Caco-2 (cell line): ENCODE measurements at regions not wholly inside any gene's neighbourhood (a gene's known extent, or its start where the extent isn't known, plus 50 kb on each side); places are given as distances from the start of the nearest gene placed in this dataset.

Experiments used
- BruUV-seq: library from RNA; stranded (reverse); fragments of 400-500 nt; replicated peaks from 2 replicates; lab custom pipeline; 2021; lab: Mats Ljungman, UMichigan
- CTCF ChIA-PET: fragments of 300-600 bp; sonication (Branson Sonifier 250); formaldehyde crosslinking; loops from one replicate; lab custom pipeline; 2022; ENCODE audit warnings: antibody characterized with exemption; lab: Charles Lee
- POLR2A ChIA-PET: fragments of 300-600 bp; sonication (Branson Sonifier 250); formaldehyde crosslinking; loops from one replicate; lab custom pipeline; 2022; ENCODE audit warnings: antibody characterized with exemption; lab: Charles Lee
- DNase-seq, 2 experiments: peaks; one replicate each; pipeline versions ENCODE4 v3.0.0 to v3.0.0-alpha.2; 2020 to 2022
- H3K27me3 ChIP-seq: replicated peaks from 2 replicates; pipeline ENCODE4 v1.6.0; 2011; ENCODE audit warnings: low read length; ENCODE audit not compliant: control insufficient read depth, insufficient read depth
- H3K36me3 ChIP-seq: 2 replicates; pipeline ENCODE4 v1.5.1; 2011; ENCODE audit warnings: low read length; ENCODE audit not compliant: control insufficient read depth, insufficient read depth
- H3K4me1 ChIP-seq: fragments of 250-450 bp; sonication (Bioruptor Pico); 2 replicates; pipeline ENCODE4 v1.5.1; 2020; ENCODE audit warnings: mild to moderate bottlenecking
- H3K4me3 ChIP-seq: 2 replicates; pipeline ENCODE4 v1.5.1; 2011; ENCODE audit warnings: low read depth, mild to moderate bottlenecking, control low read depth, low read length
- H3K9me3 ChIP-seq: fragments of 250-450 bp; sonication (Bioruptor Pico); 2 replicates; pipeline ENCODE4 v1.5.1; 2020; ENCODE audit warnings: mild to moderate bottlenecking, moderate library complexity
- H3K27ac Mint-ChIP-seq: one replicate; pipeline ENCODE4 v1.8.0; 2022; ENCODE audit warnings: mixed read lengths; ENCODE audit not compliant: unreplicated experiment
- H3K27me3 Mint-ChIP-seq: one replicate; pipeline ENCODE4 v1.8.0; 2022; ENCODE audit warnings: mixed read lengths; ENCODE audit not compliant: insufficient read depth, unreplicated experiment
- H3K36me3 Mint-ChIP-seq: one replicate; pipeline ENCODE4 v1.8.0; 2022; ENCODE audit warnings: mild to moderate bottlenecking, mixed read lengths; ENCODE audit not compliant: insufficient read depth, unreplicated experiment
- H3K4me1 Mint-ChIP-seq: one replicate; pipeline ENCODE4 v1.8.0; 2022; ENCODE audit warnings: low read depth, mixed read lengths; ENCODE audit not compliant: unreplicated experiment
- H3K4me3 Mint-ChIP-seq: one replicate; pipeline ENCODE4 v1.8.0; 2022; ENCODE audit warnings: mild to moderate bottlenecking, moderate library complexity, mixed read lengths; ENCODE audit not compliant: unreplicated experiment
- H3K9me3 Mint-ChIP-seq: one replicate; pipeline ENCODE4 v1.8.0; 2022; ENCODE audit warnings: mixed read lengths; ENCODE audit not compliant: unreplicated experiment
- intact Hi-C: fragments of 100-400 bp; cut with micrococcal nuclease; formaldehyde crosslinking; loops from one replicate; pipeline ENCODE4 v1.10.0; 2022; ENCODE audit not compliant: unreplicated experiment
- TF ChIP-seq, protein P1 (sequence below), 2 experiments: fragments of 200-600 bp in 1 of 2; IDR thresholded peaks; 1 replicate in 1 of 2; 2 replicates in 1 of 2; pipeline versions ENCODE4 v1.5.1 to v1.8.0; 2011 to 2022; ENCODE audit warnings: antibody characterized with exemption in 1 of 2, control low read depth in 1 of 2, inconsistent platforms in 1 of 2, low read depth in 1 of 2, low read length in 1 of 2, mild to moderate bottlenecking in 1 of 2, moderate library complexity in 1 of 2; ENCODE audit not compliant: insufficient read depth in 1 of 2, severe bottlenecking in 1 of 2, unreplicated experiment in 1 of 2

DNA sequence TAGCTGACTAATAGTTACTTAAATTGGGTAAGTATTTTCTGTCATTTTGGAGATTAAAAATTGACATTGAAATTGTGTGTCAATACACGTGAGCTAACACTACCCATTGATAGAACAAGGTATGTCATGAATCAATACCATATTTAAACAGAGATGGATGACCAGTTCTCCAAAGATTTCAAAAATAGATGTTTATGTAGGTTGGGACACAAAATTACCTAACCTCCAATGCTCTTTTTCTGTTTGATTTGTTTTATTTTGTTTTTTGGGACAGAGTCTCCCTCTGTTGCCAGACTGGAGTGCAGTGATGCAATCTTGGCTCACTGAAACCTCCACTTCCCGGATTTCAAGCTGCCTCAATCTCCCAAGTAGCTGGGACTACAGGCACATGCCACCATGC, 1491.7 kb downstream of the GRIK2 start:
- Mint-ChIP-seq H3K27ac (no peak overlapping the region), H3K27me3 (no peaks in the 10 kb centered on the region), H3K9me3 (no peaks in the 10 kb centered on the region), H3K4me1 (no peaks in the 10 kb centered on the region), H3K36me3 (no peaks in the 10 kb centered on the region), H3K4me3 (no peak overlapping the region)
- DNase-seq = no peak
- intact Hi-C loops = no loop called here
- BruUV-seq = no TSS peak
- CTCF ChIA-PET = no interaction called here
- Histone ChIP-seq H3K9me3 (no peaks in the 10 kb centered on the region), H3K27me3 (no peaks in the 10 kb centered on the region), H3K4me3 (no peak overlapping the region), H3K36me3 (no peaks in the 10 kb centered on the region), H3K4me1 (no peaks in the 10 kb centered on the region)
- TF ChIP-seq, protein P1, sequence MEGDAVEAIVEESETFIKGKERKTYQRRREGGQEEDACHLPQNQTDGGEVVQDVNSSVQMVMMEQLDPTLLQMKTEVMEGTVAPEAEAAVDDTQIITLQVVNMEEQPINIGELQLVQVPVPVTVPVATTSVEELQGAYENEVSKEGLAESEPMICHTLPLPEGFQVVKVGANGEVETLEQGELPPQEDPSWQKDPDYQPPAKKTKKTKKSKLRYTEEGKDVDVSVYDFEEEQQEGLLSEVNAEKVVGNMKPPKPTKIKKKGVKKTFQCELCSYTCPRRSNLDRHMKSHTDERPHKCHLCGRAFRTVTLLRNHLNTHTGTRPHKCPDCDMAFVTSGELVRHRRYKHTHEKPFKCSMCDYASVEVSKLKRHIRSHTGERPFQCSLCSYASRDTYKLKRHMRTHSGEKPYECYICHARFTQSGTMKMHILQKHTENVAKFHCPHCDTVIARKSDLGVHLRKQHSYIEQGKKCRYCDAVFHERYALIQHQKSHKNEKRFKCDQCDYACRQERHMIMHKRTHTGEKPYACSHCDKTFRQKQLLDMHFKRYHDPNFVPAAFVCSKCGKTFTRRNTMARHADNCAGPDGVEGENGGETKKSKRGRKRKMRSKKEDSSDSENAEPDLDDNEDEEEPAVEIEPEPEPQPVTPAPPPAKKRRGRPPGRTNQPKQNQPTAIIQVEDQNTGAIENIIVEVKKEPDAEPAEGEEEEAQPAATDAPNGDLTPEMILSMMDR (IDR thresholded peaks at IDR 0.05; ENCODE audit: insufficient read depth in 1 of 2, low read depth in 1 of 2, low read length in 1 of 2, severe bottlenecking in 1 of 2, unreplicated experiment in 1 of 2) = no peak
- POLR2A ChIA-PET = no interaction called here

DNA sequence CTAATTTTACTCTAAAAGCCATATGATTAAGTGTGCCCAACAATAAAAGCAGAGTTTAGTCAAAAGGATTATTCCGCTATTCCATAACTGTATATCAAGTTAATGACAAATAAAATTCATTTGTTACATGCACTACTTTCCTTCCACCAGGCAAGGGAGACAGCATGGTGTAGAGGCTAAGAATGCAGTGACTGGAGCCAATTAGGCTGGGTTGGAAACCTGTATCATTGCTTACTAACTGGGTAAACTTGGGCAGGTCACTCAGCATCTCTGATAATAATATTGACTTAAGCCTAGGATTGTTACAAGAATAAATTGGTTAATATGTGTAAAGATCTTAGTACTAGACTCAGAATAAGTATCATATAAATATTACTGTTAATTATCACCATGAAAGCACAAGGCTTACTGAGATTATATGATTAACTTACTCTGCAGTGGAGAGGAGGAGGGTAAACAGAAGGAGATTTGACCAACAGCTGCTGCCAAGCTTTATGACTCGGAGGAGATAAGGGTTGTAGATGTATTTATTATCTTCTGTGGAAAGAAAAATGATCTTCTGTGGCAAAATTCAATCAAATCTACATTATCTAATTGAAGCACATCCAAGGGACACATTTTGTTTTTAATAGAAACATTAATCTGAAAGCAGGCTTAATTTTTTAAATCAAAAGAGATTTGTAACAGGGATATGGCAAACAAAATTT, 1459.9 kb downstream of the GRIK2 start:
- H3K27ac Mint-ChIP-seq = no peak overlapping the region
- H3K4me3 ChIP-seq = no peak overlapping the region
- intact Hi-C loops = loop anchor here (1.0 kb wide), 3 partner anchors 103 to 270 kb away; no protein-coding TSS in a partner anchor

DNA sequence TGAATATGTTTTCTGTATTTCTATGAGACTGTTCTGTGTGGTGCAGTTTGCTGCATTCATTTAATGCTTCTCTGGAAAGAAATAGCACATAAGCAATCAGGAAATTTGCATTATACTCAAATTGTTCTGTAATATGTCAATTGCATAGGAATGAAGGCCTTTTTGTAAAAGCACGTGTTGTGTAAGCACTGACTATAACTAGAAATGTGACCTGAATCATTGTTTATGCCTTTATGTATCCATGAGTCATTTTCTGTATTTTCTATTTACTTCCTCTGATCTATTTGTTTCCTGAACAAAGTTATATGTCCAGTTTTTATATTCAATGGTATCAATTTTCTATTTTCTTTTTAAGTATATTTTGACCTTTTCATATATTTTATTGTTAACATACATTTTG, 1455.3 kb downstream of the GRIK2 start:
- ChIA-PET POLR2A (no interaction called here), CTCF (no interaction called here)

More for the DNA sequence above, 1459.9 kb downstream of the GRIK2 start:
- BruUV-seq = no TSS peak
- Mint-ChIP-seq H3K4me3 (no peak overlapping the region), H3K4me1 (peaks cover 13% of the 10 kb centered on the region), H3K9me3 (no peaks in the 10 kb centered on the region), H3K27me3 (no peaks in the 10 kb centered on the region), H3K36me3 (no peaks in the 10 kb centered on the region)
- Histone ChIP-seq H3K4me1 (peaks cover 7% of the 10 kb centered on the region), H3K9me3 (no peaks in the 10 kb centered on the region; the same call in 1 of the 2 replicates), H3K36me3 (no peaks in the 10 kb centered on the region), H3K27me3 (no peaks in the 10 kb centered on the region)
- TF ChIP-seq, protein P1 (IDR thresholded peaks at IDR 0.05; ENCODE audit: insufficient read depth in 1 of 2, low read depth in 1 of 2, low read length in 1 of 2, severe bottlenecking in 1 of 2, unreplicated experiment in 1 of 2) = no peak
- peak; percentile 50 to 57 for DNase-seq
- ChIA-PET POLR2A (no interaction called here), CTCF (no interaction called here)

More for the DNA sequence above, 1455.3 kb downstream of the GRIK2 start:
- H3K36me3 Mint-ChIP-seq = no peaks in the 10 kb centered on the region
- intact Hi-C loops = no loop called here
- H3K4me3 Mint-ChIP-seq = no peak overlapping the region
- H3K9me3 Mint-ChIP-seq = no peaks in the 10 kb centered on the region
- H3K4me1 Mint-ChIP-seq = peaks cover 12% of the 10 kb centered on the region
- Histone ChIP-seq H3K4me3 (no peak overlapping the region), H3K36me3 (no peaks in the 10 kb centered on the region), H3K9me3 (no peaks in the 10 kb centered on the region; the same call in none of the 2 replicates), H3K4me1 (peaks cover 7% of the 10 kb centered on the region), H3K27me3 (no peaks in the 10 kb centered on the region)
- no peak overlapping the region for H3K27ac Mint-ChIP-seq
- H3K27me3 Mint-ChIP-seq = no peaks in the 10 kb centered on the region
- TF ChIP-seq, protein P1 (IDR thresholded peaks at IDR 0.05; ENCODE audit: insufficient read depth in 1 of 2, low read depth in 1 of 2, low read length in 1 of 2, severe bottlenecking in 1 of 2, unreplicated experiment in 1 of 2) = no peak
- DNase-seq = no peak
- no TSS peak for BruUV-seq
